ENCODE measurements at regions not wholly inside any gene's neighbourhood (a gene's known extent, or its start where the extent isn't known, plus 50 kb on each side); places are given as distances from the start of the nearest gene placed in this dataset.

GRCh38 chr14:30322819-30323218 lies 236.1 kb upstream of the G2E3 start:
- TF ChIP-seq, protein P1, sequence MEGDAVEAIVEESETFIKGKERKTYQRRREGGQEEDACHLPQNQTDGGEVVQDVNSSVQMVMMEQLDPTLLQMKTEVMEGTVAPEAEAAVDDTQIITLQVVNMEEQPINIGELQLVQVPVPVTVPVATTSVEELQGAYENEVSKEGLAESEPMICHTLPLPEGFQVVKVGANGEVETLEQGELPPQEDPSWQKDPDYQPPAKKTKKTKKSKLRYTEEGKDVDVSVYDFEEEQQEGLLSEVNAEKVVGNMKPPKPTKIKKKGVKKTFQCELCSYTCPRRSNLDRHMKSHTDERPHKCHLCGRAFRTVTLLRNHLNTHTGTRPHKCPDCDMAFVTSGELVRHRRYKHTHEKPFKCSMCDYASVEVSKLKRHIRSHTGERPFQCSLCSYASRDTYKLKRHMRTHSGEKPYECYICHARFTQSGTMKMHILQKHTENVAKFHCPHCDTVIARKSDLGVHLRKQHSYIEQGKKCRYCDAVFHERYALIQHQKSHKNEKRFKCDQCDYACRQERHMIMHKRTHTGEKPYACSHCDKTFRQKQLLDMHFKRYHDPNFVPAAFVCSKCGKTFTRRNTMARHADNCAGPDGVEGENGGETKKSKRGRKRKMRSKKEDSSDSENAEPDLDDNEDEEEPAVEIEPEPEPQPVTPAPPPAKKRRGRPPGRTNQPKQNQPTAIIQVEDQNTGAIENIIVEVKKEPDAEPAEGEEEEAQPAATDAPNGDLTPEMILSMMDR (IDR thresholded peaks at IDR 0.05; ENCODE audit: unreplicated experiment), result no peak
- no peaks in the 10 kb centered on the region for H3K36me3 Mint-ChIP-seq (ENCODE audit: insufficient read depth)
- H3K27me3 Mint-ChIP-seq, result peaks cover 8% of the 10 kb centered on the region
- DNase-seq (ENCODE audit: low spot score, unreplicated experiment), result no peak
- no peak overlapping the region for H3K4me3 Mint-ChIP-seq (ENCODE audit: low read depth)
- no peak overlapping the region for H3K27ac Mint-ChIP-seq
- H3K9me3 Mint-ChIP-seq (ENCODE audit: low read depth), result no peaks in the 10 kb centered on the region
- no peaks in the 10 kb centered on the region for H3K4me1 Mint-ChIP-seq (ENCODE audit: low read depth)

- Mint-ChIP-seq H3K9me3 (ENCODE audit: low read depth) (peaks cover 10% of the 10 kb centered on the region), H3K36me3 (ENCODE audit: insufficient read depth) (no peaks in the 10 kb centered on the region), H3K4me3 (ENCODE audit: low read depth) (no peak overlapping the region), H3K4me1 (ENCODE audit: low read depth) (no peaks in the 10 kb centered on the region), H3K27ac (no peak overlapping the region), H3K27me3 (no peaks in the 10 kb centered on the region)
- TF ChIP-seq, protein P1 (IDR thresholded peaks at IDR 0.05; ENCODE audit: unreplicated experiment), result no peak
- DNase-seq (ENCODE audit: low spot score, unreplicated experiment), result no peak
These were observed 228.9 kb upstream of the G2E3 start for GRCh38 chr14:30330033-30330432.

DNA sequence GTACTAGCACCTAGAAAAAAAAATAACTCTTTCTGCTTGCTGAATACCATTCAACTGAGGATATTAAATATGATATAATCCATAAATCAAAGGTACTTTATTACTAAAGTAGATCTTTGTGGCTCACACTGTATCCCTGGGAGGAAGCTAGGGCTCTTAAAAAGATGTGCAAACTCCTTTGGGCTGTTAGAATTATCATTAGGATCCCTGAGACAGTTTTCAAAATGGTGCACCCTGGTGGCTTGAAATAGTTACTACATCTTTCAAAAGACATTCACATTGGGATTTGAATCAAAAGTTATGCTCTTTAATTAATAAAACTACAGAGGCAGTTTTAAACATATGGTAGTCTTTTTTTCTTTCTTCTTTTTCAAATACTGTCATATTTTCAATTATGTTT lies 228.5 kb upstream of the G2E3 start:
- DNase-seq (ENCODE audit: low spot score, unreplicated experiment), result no peak
- no peak overlapping the region for H3K27ac Mint-ChIP-seq
- H3K36me3 Mint-ChIP-seq (ENCODE audit: insufficient read depth), result no peaks in the 10 kb centered on the region
- H3K4me3 Mint-ChIP-seq (ENCODE audit: low read depth), result no peak overlapping the region
- H3K4me1 Mint-ChIP-seq (ENCODE audit: low read depth), result no peaks in the 10 kb centered on the region
- H3K27me3 Mint-ChIP-seq, result no peaks in the 10 kb centered on the region
- peaks cover 10% of the 10 kb centered on the region for H3K9me3 Mint-ChIP-seq (ENCODE audit: low read depth)
- TF ChIP-seq, protein P1 (IDR thresholded peaks at IDR 0.05; ENCODE audit: unreplicated experiment), result peak; percentile 45

GRCh38 chr14:30331030-30331429 lies 227.9 kb upstream of the G2E3 start:
- Mint-ChIP-seq H3K27me3 (no peaks in the 10 kb centered on the region), H3K4me1 (ENCODE audit: low read depth) (no peaks in the 10 kb centered on the region), H3K36me3 (ENCODE audit: insufficient read depth) (no peaks in the 10 kb centered on the region), H3K9me3 (ENCODE audit: low read depth) (peaks cover 10% of the 10 kb centered on the region), H3K4me3 (ENCODE audit: low read depth) (no peak overlapping the region), H3K27ac (no peak overlapping the region)
- TF ChIP-seq, protein P1 (IDR thresholded peaks at IDR 0.05; ENCODE audit: unreplicated experiment), result no peak
- DNase-seq (ENCODE audit: low spot score, unreplicated experiment), result no peak

DNA sequence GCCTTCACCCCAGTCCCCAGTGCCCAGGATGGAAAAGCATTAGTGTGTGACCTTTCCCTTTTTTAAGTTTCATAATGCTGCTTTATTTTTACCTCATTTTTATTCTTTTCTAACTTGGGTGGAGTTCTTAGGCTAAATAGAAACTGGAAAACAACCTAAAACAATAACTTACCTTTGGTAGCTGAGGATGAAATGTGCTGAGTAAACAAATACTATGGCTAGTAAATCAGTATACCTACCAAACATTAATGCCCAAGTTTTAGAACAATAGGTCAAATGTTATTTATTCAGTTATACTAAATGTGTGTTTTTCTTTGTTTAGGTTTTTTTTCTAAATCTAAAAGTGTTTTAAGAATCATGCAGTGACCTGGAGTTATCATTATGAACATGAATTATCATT lies 226.6 kb upstream of the G2E3 start:
- Mint-ChIP-seq H3K4me3 (ENCODE audit: low read depth) (no peak overlapping the region), H3K4me1 (ENCODE audit: low read depth) (no peaks in the 10 kb centered on the region), H3K9me3 (ENCODE audit: low read depth) (peaks cover 10% of the 10 kb centered on the region), H3K27ac (no peak overlapping the region), H3K36me3 (ENCODE audit: insufficient read depth) (no peaks in the 10 kb centered on the region), H3K27me3 (no peaks in the 10 kb centered on the region)
- TF ChIP-seq, protein P1 (IDR thresholded peaks at IDR 0.05; ENCODE audit: unreplicated experiment), result no peak
- DNase-seq (ENCODE audit: low spot score, unreplicated experiment), result no peak

All from progenitor cell of endocrine pancreas (in vitro differentiated cells).